KMS-11 (cell line): ENCODE measurements at regions not wholly inside any gene's neighbourhood (a gene's known extent, or its start where the extent isn't known, plus 50 kb on each side); places are given as distances from the start of the nearest gene placed in this dataset.

Source experiments
- H2AFZ ChIP-seq: fragments of 200-600 bp; sonication (generic); 2 replicates; pipeline ENCODE4 v1.6.1; 2016; ENCODE audit warnings: antibody characterized with exemption, mixed run types, low read depth
- H3K27ac ChIP-seq: fragments of 200-600 bp; sonication (generic); 2 replicates; pipeline ENCODE4 v1.6.1; 2016; ENCODE audit warnings: mild to moderate bottlenecking, mixed run types
- H3K27me3 ChIP-seq: fragments of 200-600 bp; sonication (generic); 2 replicates; pipeline ENCODE4 v1.6.1; 2017; ENCODE audit warnings: mild to moderate bottlenecking, low read depth, mixed run types, moderate library complexity; ENCODE audit not compliant: insufficient read depth
- H3K36me3 ChIP-seq: fragments of 200-600 bp; sonication (generic); 2 replicates; pipeline ENCODE4 v1.6.1; 2017; ENCODE audit warnings: mild to moderate bottlenecking, mixed run types; ENCODE audit not compliant: insufficient read depth
- H3K4me1 ChIP-seq: fragments of 200-600 bp; sonication (generic); 2 replicates; pipeline ENCODE4 v1.6.1; 2016; ENCODE audit warnings: mild to moderate bottlenecking, low read depth, mixed run types; ENCODE audit not compliant: poor library complexity, severe bottlenecking
- H3K4me2 ChIP-seq: fragments of 200-600 bp; sonication (generic); 2 replicates; pipeline ENCODE4 v1.7.0; 2016; ENCODE audit warnings: mild to moderate bottlenecking, mixed run types
- H3K4me3 ChIP-seq: fragments of 200-600 bp; sonication (generic); IDR thresholded peaks from 2 replicates; pipeline ENCODE4 v1.6.1; 2017; ENCODE audit warnings: low read depth, low read length, mixed read lengths; ENCODE audit not compliant: insufficient read depth
- H3K79me2 ChIP-seq: fragments of 200-600 bp; sonication (generic); 2 replicates; pipeline ENCODE4 v1.6.1; 2016; ENCODE audit warnings: low read depth, mixed run types; ENCODE audit not compliant: insufficient read depth
- H3K9ac ChIP-seq: fragments of 200-600 bp; sonication (generic); 2 replicates; pipeline ENCODE4 v1.6.1; 2016; ENCODE audit warnings: mild to moderate bottlenecking, mixed run types
- H4K20me1 ChIP-seq: fragments of 200-600 bp; sonication (generic); 2 replicates; pipeline ENCODE4 v1.6.1; 2016; ENCODE audit warnings: mild to moderate bottlenecking, mixed run types; ENCODE audit not compliant: insufficient read depth
- TF ChIP-seq, protein P1 (sequence below): fragments of 200-600 bp; sonication (generic); conservative IDR thresholded peaks from 2 replicates; pipeline ENCODE4 v1.6.1; 2017; ENCODE audit warnings: low read depth, mild to moderate bottlenecking, antibody characterized with exemption, low read length, moderate library complexity, mixed read lengths

GRCh38 chr15:91456921-91457320 lies 356.9 kb downstream of the SV2B start:
- Histone ChIP-seq H3K4me1 (no peaks in the 10 kb centered on the region), H3K79me2 (no peaks in the 10 kb centered on the region), H3K36me3 (no peaks in the 10 kb centered on the region), H3K4me3 (no peak overlapping the region), H4K20me1 (no peaks in the 10 kb centered on the region), H3K9ac (no peak overlapping the region), H3K4me2 (no peak overlapping the region), H2AFZ (no peak overlapping the region), H3K27ac (no peak overlapping the region), H3K27me3 (no peaks in the 10 kb centered on the region)
- TF ChIP-seq, protein P1, sequence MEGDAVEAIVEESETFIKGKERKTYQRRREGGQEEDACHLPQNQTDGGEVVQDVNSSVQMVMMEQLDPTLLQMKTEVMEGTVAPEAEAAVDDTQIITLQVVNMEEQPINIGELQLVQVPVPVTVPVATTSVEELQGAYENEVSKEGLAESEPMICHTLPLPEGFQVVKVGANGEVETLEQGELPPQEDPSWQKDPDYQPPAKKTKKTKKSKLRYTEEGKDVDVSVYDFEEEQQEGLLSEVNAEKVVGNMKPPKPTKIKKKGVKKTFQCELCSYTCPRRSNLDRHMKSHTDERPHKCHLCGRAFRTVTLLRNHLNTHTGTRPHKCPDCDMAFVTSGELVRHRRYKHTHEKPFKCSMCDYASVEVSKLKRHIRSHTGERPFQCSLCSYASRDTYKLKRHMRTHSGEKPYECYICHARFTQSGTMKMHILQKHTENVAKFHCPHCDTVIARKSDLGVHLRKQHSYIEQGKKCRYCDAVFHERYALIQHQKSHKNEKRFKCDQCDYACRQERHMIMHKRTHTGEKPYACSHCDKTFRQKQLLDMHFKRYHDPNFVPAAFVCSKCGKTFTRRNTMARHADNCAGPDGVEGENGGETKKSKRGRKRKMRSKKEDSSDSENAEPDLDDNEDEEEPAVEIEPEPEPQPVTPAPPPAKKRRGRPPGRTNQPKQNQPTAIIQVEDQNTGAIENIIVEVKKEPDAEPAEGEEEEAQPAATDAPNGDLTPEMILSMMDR, result no peak

DNA sequence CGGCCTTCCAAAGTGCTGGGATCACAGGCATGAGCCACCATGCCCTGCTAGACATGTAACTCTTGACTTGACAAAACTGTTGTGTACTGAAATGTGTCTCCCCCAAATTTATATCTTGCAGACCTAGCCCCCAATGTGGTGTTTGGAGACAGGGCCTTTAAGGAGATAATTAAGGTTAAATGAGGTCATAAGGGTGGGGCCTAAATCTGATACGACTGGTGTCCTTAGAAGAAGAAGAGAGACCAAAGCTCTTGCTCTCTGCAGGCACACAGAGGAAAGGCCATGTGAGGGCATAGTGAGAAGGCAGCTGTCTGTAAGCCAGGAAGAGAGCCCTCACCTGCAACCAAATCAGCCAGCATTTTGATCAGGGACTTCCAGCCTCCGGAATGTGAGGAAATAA lies 361.3 kb downstream of the SV2B start:
- Histone ChIP-seq H3K4me2 (no peak overlapping the region), H3K27ac (no peak overlapping the region), H3K4me3 (no peak overlapping the region), H3K79me2 (no peaks in the 10 kb centered on the region), H3K27me3 (no peaks in the 10 kb centered on the region), H2AFZ (no peak overlapping the region), H3K4me1 (no peaks in the 10 kb centered on the region), H4K20me1 (no peaks in the 10 kb centered on the region), H3K36me3 (no peaks in the 10 kb centered on the region), H3K9ac (no peak overlapping the region)
- TF ChIP-seq, protein P1, result no peak

DNA sequence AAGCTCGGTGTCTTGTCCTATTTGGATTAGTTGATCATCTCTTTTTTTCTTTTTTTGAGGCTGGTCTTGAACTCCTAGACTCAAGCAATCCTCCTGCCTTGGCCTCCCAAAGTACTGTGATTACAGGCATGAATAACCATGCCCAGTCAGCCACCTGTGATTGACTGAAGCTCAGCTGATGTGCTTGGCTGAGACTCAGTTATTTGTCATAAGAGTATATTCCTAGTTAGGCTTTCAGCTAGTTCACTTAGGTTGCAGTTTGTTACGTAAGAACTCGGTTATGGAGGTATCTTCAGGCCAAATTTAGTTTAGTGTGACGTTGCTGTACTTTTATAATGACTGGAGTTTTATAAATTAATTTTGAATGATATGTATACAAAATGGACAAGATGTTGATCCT lies 365.0 kb downstream of the SV2B start:
- Histone ChIP-seq H3K27me3 (no peaks in the 10 kb centered on the region), H3K4me2 (no peak overlapping the region), H2AFZ (no peak overlapping the region), H3K27ac (no peak overlapping the region), H3K9ac (no peak overlapping the region), H3K4me3 (no peak overlapping the region), H3K79me2 (no peaks in the 10 kb centered on the region), H4K20me1 (no peaks in the 10 kb centered on the region), H3K36me3 (no peaks in the 10 kb centered on the region), H3K4me1 (no peaks in the 10 kb centered on the region)
- TF ChIP-seq, protein P1, result no peak

GRCh38 chr15:91465696-91466095 lies 365.6 kb downstream of the SV2B start:
- Histone ChIP-seq H3K79me2 (no peaks in the 10 kb centered on the region), H2AFZ (no peak overlapping the region), H3K4me3 (no peak overlapping the region), H3K36me3 (no peaks in the 10 kb centered on the region), H3K4me2 (no peak overlapping the region), H3K27me3 (no peaks in the 10 kb centered on the region), H3K9ac (no peak overlapping the region), H3K27ac (no peak overlapping the region), H4K20me1 (no peaks in the 10 kb centered on the region), H3K4me1 (no peaks in the 10 kb centered on the region)
- TF ChIP-seq, protein P1, result no peak
